ENCODE measurements at regions not wholly inside any gene's neighbourhood (a gene's known extent, or its start where the extent isn't known, plus 50 kb on each side); places are given as distances from the start of the nearest gene placed in this dataset.
"Not testable (repeated sequence)": the region's sequence is repeated elsewhere in the genome, so short reads cannot be mapped to it uniquely, and the experiment has no call there.

GRCh38 chr1:82062206-82062605 is 261.5 kb downstream of the ADGRL2 start:
- no peak for DNase-seq

- DNase-seq, result no peak
Measured at GRCh38 chr1:82059959-82060358, 259.2 kb downstream of the ADGRL2 start.

GRCh38 chr1:82057011-82057410 is 256.3 kb downstream of the ADGRL2 start:
- no peak for DNase-seq

DNA sequence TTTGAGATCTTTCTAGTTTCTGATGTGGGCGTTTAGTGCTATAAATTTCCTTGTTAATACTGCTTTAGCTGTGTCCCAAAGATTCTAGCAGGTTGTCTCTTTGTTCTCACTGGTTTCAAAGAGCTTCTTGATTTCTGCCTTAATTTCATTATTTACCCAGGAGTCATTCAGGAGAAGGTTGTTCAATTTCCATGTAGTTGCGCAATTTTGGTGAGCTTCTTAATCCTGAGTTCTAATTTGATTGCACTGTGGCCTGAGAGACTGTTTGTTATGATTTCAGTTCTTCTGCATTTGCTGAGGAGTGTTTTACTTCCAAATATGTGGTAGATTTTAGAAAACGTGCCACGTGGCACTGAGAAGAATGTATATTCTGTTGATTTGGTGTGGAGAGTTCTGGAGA is 254.6 kb downstream of the ADGRL2 start:
- not testable (repeated sequence) for DNase-seq

- no peak for DNase-seq
Measured at GRCh38 chr1:82052563-82052962, 251.8 kb downstream of the ADGRL2 start.

DNA sequence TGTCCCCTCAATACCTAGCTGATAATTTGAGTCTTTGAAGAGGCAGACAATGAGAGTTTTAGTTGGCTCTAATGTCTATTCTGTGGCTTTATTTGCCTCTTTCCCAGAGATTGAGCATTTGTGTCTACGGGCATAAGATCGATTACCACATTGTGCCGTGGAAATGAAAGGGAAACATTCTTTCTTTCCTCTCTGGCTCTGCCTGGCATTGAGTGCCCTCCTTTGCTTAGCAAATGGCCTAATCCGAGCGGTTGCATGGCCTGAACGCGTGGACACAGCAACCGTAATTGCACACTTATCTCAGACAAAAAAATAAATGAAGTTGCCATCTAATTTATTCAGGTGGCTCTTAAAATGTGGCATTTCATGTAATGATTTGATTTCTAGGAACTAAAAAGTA is 247.9 kb downstream of the ADGRL2 start:
- no peak for DNase-seq

DNA sequence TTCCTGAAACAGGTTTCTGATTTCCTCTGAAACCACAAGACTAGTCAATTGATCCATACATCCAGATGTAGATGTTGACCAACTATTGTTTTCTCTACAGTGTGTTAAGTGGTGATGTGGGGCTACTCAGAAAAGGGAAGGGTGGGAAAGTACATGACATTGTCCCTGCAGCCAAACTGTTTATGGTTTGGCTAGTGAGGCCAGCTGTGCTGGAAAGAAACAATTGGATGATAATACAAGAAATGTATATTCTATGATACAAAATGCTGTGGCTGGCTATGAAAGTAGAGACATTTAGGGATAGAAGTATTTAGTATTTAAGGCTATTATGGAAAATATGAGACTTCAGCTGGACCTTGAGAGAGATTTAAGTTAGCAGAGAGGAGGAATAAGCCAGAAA is 244.5 kb downstream of the ADGRL2 start:
- no peak for DNase-seq

DNA sequence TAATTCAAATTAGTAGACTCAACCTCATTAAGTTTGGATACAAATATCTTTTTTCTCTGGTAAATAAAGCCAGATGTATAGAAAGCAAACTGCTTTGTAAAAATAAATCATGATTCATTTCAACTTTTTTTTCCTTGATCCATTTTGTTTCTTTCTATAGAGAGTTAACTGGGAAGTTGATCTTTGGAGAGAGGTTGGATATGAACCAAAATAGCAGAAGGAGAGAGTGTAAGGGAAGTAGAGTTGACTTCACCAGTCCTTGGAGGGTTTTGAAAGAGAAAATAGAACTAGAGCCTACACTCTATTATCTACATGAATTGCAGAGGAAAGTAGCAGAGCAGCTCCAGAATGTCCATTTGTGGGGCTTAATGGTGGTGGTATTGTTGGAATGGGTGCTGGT is 243.8 kb downstream of the ADGRL2 start:
- no peak for DNase-seq

GRCh38 chr1:82044111-82044510 is 243.4 kb downstream of the ADGRL2 start:
- no peak for DNase-seq

- DNase-seq, result no peak
Measured at GRCh38 chr1:82042306-82043060, 241.7 kb downstream of the ADGRL2 start.

All from CD4-positive, alpha-beta T cell treated with Interferon gamma for 1 hour (primary cell).